Neural cell (in vitro differentiated cells): ENCODE measurements at regions not wholly inside any gene's neighbourhood (a gene's known extent, or its start where the extent isn't known, plus 50 kb on each side); places are given as distances from the start of the nearest gene placed in this dataset.

Experiments
- H2AFZ ChIP-seq: fragments of 200-600, 300-800 bp; sonication (generic), shearing (Covaris generic); 2 replicates; pipeline ENCODE4 v1.6.0; 2014; ENCODE audit warnings: low read depth, mild to moderate bottlenecking, antibody characterized with exemption, low read length, moderate library complexity
- H3F3A ChIP-seq: fragments of 200-600 bp; shearing (Covaris generic); 2 replicates; pipeline ENCODE4 v1.6.1; 2016; ENCODE audit warnings: mild to moderate bottlenecking, moderate library complexity, mixed read lengths, antibody characterized with exemption, low read length; ENCODE audit not compliant: insufficient read depth, poor library complexity, severe bottlenecking
- H3K27ac ChIP-seq: fragments of 200-600, 300-800 bp; sonication (generic), shearing (Covaris generic); 2 replicates; pipeline ENCODE4 v1.5.1; 2014; ENCODE audit warnings: mild to moderate bottlenecking, low read length, moderate library complexity
- H3K27me3 ChIP-seq: fragments of 300-800, 200-600 bp; sonication (generic), shearing (Covaris generic); 2 replicates; pipeline ENCODE4 v1.6.0; 2014; ENCODE audit warnings: mild to moderate bottlenecking, low read depth, low read length, moderate library complexity; ENCODE audit not compliant: insufficient read depth
- H3K36me3 ChIP-seq: fragments of 300-800, 200-600 bp; sonication (generic), shearing (Covaris generic); 2 replicates; pipeline ENCODE4 v1.5.1; 2014; ENCODE audit warnings: mild to moderate bottlenecking, antibody characterized with exemption, low read length, moderate library complexity; ENCODE audit not compliant: insufficient read depth
- H3K4me2 ChIP-seq: fragments of 300-800, 200-600 bp; sonication (generic), shearing (Covaris generic); 2 replicates; pipeline ENCODE4 v1.6.0; 2014; ENCODE audit warnings: mild to moderate bottlenecking, low read length
- H3K4me3 ChIP-seq: fragments of 300-800, 200-600 bp; sonication (generic), shearing (Covaris generic); 2 replicates; pipeline ENCODE4 v1.5.1; 2014; ENCODE audit warnings: mild to moderate bottlenecking, low read length, moderate library complexity
- H3K79me2 ChIP-seq: fragments of 200-600 bp; shearing (Covaris generic); replicated peaks from 2 replicates; pipeline ENCODE4 v1.6.0; 2014; ENCODE audit warnings: mild to moderate bottlenecking, low read length, moderate library complexity; ENCODE audit not compliant: insufficient read depth
- H3K9ac ChIP-seq: fragments of 300-800, 200-600 bp; sonication (generic), shearing (Covaris generic); 2 replicates; pipeline ENCODE4 v1.6.1; 2016; ENCODE audit warnings: mild to moderate bottlenecking, low read length, mixed read lengths
- H3K9me2 ChIP-seq: fragments of 200-600 bp; shearing (Covaris generic); 2 replicates; pipeline ENCODE4 v1.6.1; 2016; ENCODE audit warnings: mild to moderate bottlenecking, low read length, mixed read lengths; ENCODE audit not compliant: insufficient read depth
- H3K9me3 ChIP-seq: fragments of 200-600, 300-800 bp; sonication (generic), shearing (Covaris generic); 2 replicates; pipeline ENCODE4 v1.6.1; 2016; ENCODE audit warnings: mild to moderate bottlenecking, mixed run types, low read length, moderate library complexity, mixed read lengths
- H4K20me1 ChIP-seq: fragments of 200-600 bp; shearing (Covaris generic); 2 replicates; pipeline ENCODE4 v1.6.1; 2016; ENCODE audit warnings: mild to moderate bottlenecking, mixed run types; ENCODE audit not compliant: insufficient read depth
- CTCF ChIP-seq: fragments of 450-650 bp; IDR thresholded peaks from 2 replicates; pipeline ENCODE4 v1.5.1; 2014; ENCODE audit warnings: antibody characterized with exemption, mild to moderate bottlenecking, moderate library complexity; ENCODE audit not compliant: poor library complexity, severe bottlenecking
- EP300 ChIP-seq: fragments of 450-650 bp; conservative IDR thresholded peaks from 2 replicates; pipeline ENCODE4 v1.6.1; 2014; ENCODE audit warnings: antibody characterized with exemption, mild to moderate bottlenecking, moderate library complexity; ENCODE audit not compliant: poor library complexity, severe bottlenecking
- EZH2 ChIP-seq: fragments of 200-600, 300-800 bp; shearing (Covaris generic), sonication (generic); IDR thresholded peaks from 2 replicates; pipeline ENCODE4 v1.6.1; 2014; ENCODE audit warnings: antibody characterized with exemption, low read length, borderline replicate concordance, mild to moderate bottlenecking; ENCODE audit not compliant: insufficient read depth, poor library complexity, severe bottlenecking
- MXI1 ChIP-seq: fragments of 450-650 bp; conservative IDR thresholded peaks from 2 replicates; pipeline ENCODE4 v1.6.1; 2014; ENCODE audit warnings: antibody characterized with exemption, mild to moderate bottlenecking; ENCODE audit not compliant: poor library complexity, severe bottlenecking
- POLR2AphosphoS5 ChIP-seq: IDR thresholded peaks from 2 replicates; pipeline ENCODE4 v1.6.1; 2012
- RAD21 ChIP-seq: fragments of 450-650 bp; conservative IDR thresholded peaks from 2 replicates; pipeline ENCODE4 v1.6.1; 2014; ENCODE audit warnings: antibody characterized with exemption, mild to moderate bottlenecking, moderate library complexity
- REST ChIP-seq: IDR thresholded peaks from 2 replicates; pipeline ENCODE4 v1.6.1; 2012; ENCODE audit warnings: borderline replicate concordance
- SMC3 ChIP-seq: fragments of 450-650 bp; conservative IDR thresholded peaks from 2 replicates; pipeline ENCODE4 v1.6.1; 2014; ENCODE audit warnings: antibody characterized with exemption, mild to moderate bottlenecking, moderate library complexity; ENCODE audit not compliant: poor library complexity
- TAF1 ChIP-seq: IDR thresholded peaks from 2 replicates; pipeline ENCODE4 v1.6.1; 2012; ENCODE audit warnings: low read depth

GRCh38 chr5:115452536-115453235 is 91.9 kb downstream of the FEM1C start:
- H3K27ac ChIP-seq: no peak overlapping the region
- H2AFZ ChIP-seq: no peak overlapping the region
- H3K4me2 ChIP-seq: no peak overlapping the region
- no peaks in the 10 kb centered on the region for H3K9me3 ChIP-seq
- no peak overlapping the region for H3K4me3 ChIP-seq
- H3K9me2 ChIP-seq: no peaks in the 10 kb centered on the region
- no peaks in the 10 kb centered on the region for H3F3A ChIP-seq
- H3K9ac ChIP-seq: no peak overlapping the region
- no peaks in the 10 kb centered on the region for H3K79me2 ChIP-seq
- H3K27me3 ChIP-seq: no peaks in the 10 kb centered on the region
- H4K20me1 ChIP-seq: no peaks in the 10 kb centered on the region
- TF ChIP-seq POLR2AphosphoS5 (no peak), EP300 (no peak), CTCF (no peak), RAD21 (no peak), REST (no peak), EZH2 (no peak)
- no peaks in the 10 kb centered on the region for H3K36me3 ChIP-seq

GRCh38 chr5:115452083-115452482 is 92.5 kb downstream of the FEM1C start:
- no peaks in the 10 kb centered on the region for H3K9me3 ChIP-seq
- no peaks in the 10 kb centered on the region for H3K79me2 ChIP-seq
- no peak overlapping the region for H3K9ac ChIP-seq
- H3K4me2 ChIP-seq: no peak overlapping the region
- H3K27ac ChIP-seq: no peak overlapping the region
- H3K9me2 ChIP-seq: no peaks in the 10 kb centered on the region
- no peaks in the 10 kb centered on the region for H4K20me1 ChIP-seq
- H3K27me3 ChIP-seq: no peaks in the 10 kb centered on the region
- no peak overlapping the region for H3K4me3 ChIP-seq
- TF ChIP-seq REST: no peak
- TF ChIP-seq RAD21: no peak
- TF ChIP-seq CTCF: no peak
- TF ChIP-seq SMC3: no peak
- TF ChIP-seq TAF1: no peak
- no peak for TF ChIP-seq EP300
- no peak for TF ChIP-seq MXI1
- no peak for TF ChIP-seq POLR2AphosphoS5
- TF ChIP-seq EZH2: no peak
- no peak overlapping the region for H2AFZ ChIP-seq
- H3F3A ChIP-seq: no peaks in the 10 kb centered on the region
- H3K36me3 ChIP-seq: no peaks in the 10 kb centered on the region
